T-cell (primary cell): ENCODE measurements at regions not wholly inside any gene's neighbourhood (a gene's known extent, or its start where the extent isn't known, plus 50 kb on each side); places are given as distances from the start of the nearest gene placed in this dataset.

ENCODE experiments used
- ATAC-seq, 4 experiments: fragments of 200-7000 bp in 3 of 4; fragments of 150-1000 bp in 1 of 4; cut with Tn5 transposase; replicated peaks in 1 of 4; 1 replicate in 3 of 4; 2 replicates in 1 of 4; pipeline ENCODE4 v1.10.0; 2021; ENCODE audit warnings: moderate library complexity in 3 of 4, mild to moderate bottlenecking in 2 of 4, moderate number of reproducible peaks in 1 of 4
- CTCF ChIA-PET, 2 donors: fragments of 300-600 bp; sonication (Branson Sonifier 250); formaldehyde crosslinking; loops; one replicate each; lab custom pipeline; 2022; ENCODE audit warnings: antibody characterized with exemption in 2 of 2; lab: Charles Lee
- POLR2A ChIA-PET, 2 donors: fragments of 300-600 bp; sonication (Branson Sonifier 250); formaldehyde crosslinking; loops; one replicate each; lab custom pipeline; 2022; ENCODE audit warnings: antibody characterized with exemption in 2 of 2; lab: Charles Lee
- DNase-seq, 35 experiments: peaks; one replicate each; pipeline versions ENCODE4 v3.0.0 to v3.0.0-alpha.2; 2013 to 2023
- H3K27ac ChIP-seq: one replicate; pipeline ENCODE4 v1.5.1; 2013; ENCODE audit warnings: low read length
- H3K27me3 ChIP-seq, 2 experiments: replicated peaks in 1 of 2; 1 replicate in 1 of 2; 2 replicates in 1 of 2; pipeline versions ENCODE4 v1.6.1 to v1.7.0; 2013; ENCODE audit warnings: low read length in 1 of 2, mixed read lengths in 1 of 2; ENCODE audit not compliant: control insufficient read depth in 2 of 2, insufficient read depth in 2 of 2; ENCODE audit errors: extremely low read depth in 1 of 2
- H3K36me3 ChIP-seq, 2 donors: 1 replicate in 1 of 2; 2 replicates in 1 of 2; pipeline versions ENCODE4 v1.6.1 to v1.7.0; 2013; ENCODE audit warnings: low read length in 1 of 2; ENCODE audit not compliant: control insufficient read depth in 2 of 2, insufficient read depth in 1 of 2; ENCODE audit errors: extremely low read depth in 1 of 2
- H3K4me1 ChIP-seq, 2 experiments: 1 replicate in 1 of 2; 2 replicates in 1 of 2; pipeline versions ENCODE4 v1.6.1 to v1.7.0; 2013; ENCODE audit warnings: low read length in 2 of 2, mixed read lengths in 1 of 2; ENCODE audit not compliant: insufficient read depth in 2 of 2, control insufficient read depth in 1 of 2; ENCODE audit errors: extremely low read depth in 1 of 2
- H3K4me3 ChIP-seq, 2 donors: 1 replicate in 1 of 2; 2 replicates in 1 of 2; pipeline versions ENCODE4 v1.5.1 to v1.7.0; 2013; ENCODE audit warnings: mild to moderate bottlenecking in 2 of 2, low read length in 1 of 2, moderate library complexity in 1 of 2; ENCODE audit not compliant: control insufficient read depth in 1 of 2; ENCODE audit errors: extremely low read depth in 1 of 2
- H3K9me3 ChIP-seq: 2 replicates; pipeline ENCODE4 v1.7.0; 2013
- H3K27ac Mint-ChIP-seq, 2 donors: one replicate each; pipeline ENCODE4 v1.8.0; 2020 to 2021; ENCODE audit warnings: mild to moderate bottlenecking in 2 of 2, mixed read lengths in 2 of 2
- H3K27me3 Mint-ChIP-seq, 2 donors: one replicate each; pipeline ENCODE4 v1.8.0; 2021 to 2022; ENCODE audit warnings: mixed read lengths in 2 of 2
- H3K36me3 Mint-ChIP-seq: one replicate; pipeline ENCODE4 v1.8.0; 2021; ENCODE audit warnings: mixed read lengths
- H3K4me1 Mint-ChIP-seq, 3 donors: one replicate each; pipeline ENCODE4 v1.8.0; 2020 to 2022; ENCODE audit warnings: mixed read lengths in 3 of 3, mild to moderate bottlenecking in 1 of 3
- H3K4me3 Mint-ChIP-seq, 3 donors: one replicate each; pipeline ENCODE4 v1.8.0; 2020 to 2022; ENCODE audit warnings: mild to moderate bottlenecking in 3 of 3, mixed read lengths in 3 of 3, moderate library complexity in 3 of 3
- H3K9me3 Mint-ChIP-seq, 3 donors: one replicate each; pipeline ENCODE4 v1.8.0; 2020 to 2022; ENCODE audit warnings: mixed read lengths in 3 of 3
- WGBS: methylation state at CpG from one replicate; pipeline ENCODE4 v1.1.5; 2013; ENCODE audit warnings: missing lambda C conversion rate; ENCODE audit not compliant: insufficient coverage; 5-methylcytosine and 5-hydroxymethylcytosine counted together

GRCh38 chr12:126898562-126898961, 1368.4 kb upstream of the TMEM132C start:
- H3K9me3 Mint-ChIP-seq: peaks cover 0 to 10% (median 0%) of the 10 kb centered on the region in 3 donors
- no peaks in the 10 kb centered on the region for H3K4me1 ChIP-seq
- no peaks in the 10 kb centered on the region for H3K9me3 ChIP-seq
- no peak overlapping the region for H3K4me3 Mint-ChIP-seq
- ATAC-seq (no peak), DNase-seq (no peak)
- no peaks in the 10 kb centered on the region for H3K4me1 Mint-ChIP-seq
- CTCF ChIA-PET: no interaction called here
- no peaks in the 10 kb centered on the region for H3K36me3 ChIP-seq
- no peak overlapping the region for H3K27ac Mint-ChIP-seq
- H3K27me3 ChIP-seq: no peaks in the 10 kb centered on the region
- no peak overlapping the region for H3K27ac ChIP-seq
- 52% methylated on average over 3 of the region's 4 CpGs for WGBS
- H3K4me3 ChIP-seq: no peak overlapping the region
- H3K27me3 Mint-ChIP-seq: peaks cover 0 to 7% of the 10 kb centered on the region in 2 donors
- POLR2A ChIA-PET: no interaction called here
- H3K36me3 Mint-ChIP-seq: no peaks in the 10 kb centered on the region

GRCh38 chr12:126899926-126900792, 1366.8 kb upstream of the TMEM132C start:
- Histone ChIP-seq H3K9me3 (no peaks in the 10 kb centered on the region), H3K4me1 (no peaks in the 10 kb centered on the region), H3K27me3 (no peaks in the 10 kb centered on the region), H3K27ac (no peak overlapping the region), H3K4me3 (no peak overlapping the region), H3K36me3 (no peaks in the 10 kb centered on the region)
- POLR2A ChIA-PET: no interaction called here
- Mint-ChIP-seq H3K27ac (no peak overlapping the region), H3K4me3 (no peak overlapping the region), H3K9me3 (peaks cover 0 to 7% (median 0%) of the 10 kb centered on the region in 3 donors), H3K4me1 (no peaks in the 10 kb centered on the region), H3K36me3 (no peaks in the 10 kb centered on the region), H3K27me3 (peaks cover 0 to 7% of the 10 kb centered on the region in 2 donors)
- no peak for DNase-seq
- CTCF ChIA-PET: interaction anchor here in 1 of 2 donors (0.6 kb wide), 1 partner anchor 1574 kb away, joined by 4 read pairs; no protein-coding TSS in a partner anchor
- WGBS: 72% methylated on average over 22 of the region's 31 CpGs
- ATAC-seq: no peak

DNA sequence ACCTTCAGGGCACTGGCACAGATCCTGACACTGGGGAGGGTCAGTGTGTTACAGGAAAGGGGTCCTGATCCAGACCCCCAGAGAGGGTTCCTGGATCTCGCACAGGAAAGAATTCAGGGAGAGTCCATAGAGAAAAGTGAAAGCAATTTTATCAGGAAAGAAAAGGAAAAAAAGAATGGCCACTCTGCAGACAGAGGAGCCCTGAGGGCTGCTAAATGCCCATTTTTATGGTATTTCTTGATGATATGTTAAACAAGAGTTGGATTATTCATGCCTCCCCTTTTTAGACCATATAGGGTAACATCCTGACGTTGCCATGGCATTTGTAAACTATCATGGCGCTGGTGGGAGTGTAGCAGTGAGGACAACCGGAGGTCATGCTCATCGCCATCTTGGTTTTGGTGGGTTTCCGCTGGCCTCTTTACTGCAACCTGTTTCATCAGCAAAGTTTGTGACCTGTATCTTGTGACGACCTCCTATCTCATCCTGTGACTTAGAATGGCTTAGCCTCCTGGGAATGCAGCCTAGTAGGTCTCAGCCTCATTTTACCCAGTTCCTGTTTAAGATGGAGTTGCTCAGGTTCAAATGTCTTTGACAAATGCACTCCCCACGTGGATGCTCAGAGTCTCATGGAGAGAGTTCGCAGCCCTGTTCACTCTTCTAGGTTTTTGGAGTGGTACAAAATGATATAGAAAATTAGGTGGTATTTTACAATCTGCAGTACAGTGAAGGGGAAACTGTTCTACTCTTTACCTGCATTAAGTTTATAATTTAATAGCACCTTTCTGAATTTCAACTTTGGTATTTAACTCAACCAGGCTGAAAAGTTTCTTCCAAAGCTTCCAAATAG, 1363.7 kb upstream of the TMEM132C start:
- H3K4me1 ChIP-seq: no peaks in the 10 kb centered on the region
- Mint-ChIP-seq H3K27me3 (peaks cover 0 to 7% of the 10 kb centered on the region in 2 donors), H3K9me3 (peaks cover 0 to 13% (median 0%) of the 10 kb centered on the region in 3 donors), H3K27ac (no peak overlapping the region), H3K4me1 (no peaks in the 10 kb centered on the region), H3K4me3 (no peak overlapping the region), H3K36me3 (no peaks in the 10 kb centered on the region)
- CTCF ChIA-PET: no interaction called here
- DNase-seq: no peak
- POLR2A ChIA-PET: no interaction called here
- no peaks in the 10 kb centered on the region for H3K36me3 ChIP-seq
- H3K9me3 ChIP-seq: no peaks in the 10 kb centered on the region
- H3K4me3 ChIP-seq: no peak overlapping the region
- ATAC-seq: no peak
- H3K27ac ChIP-seq: no peak overlapping the region
- H3K27me3 ChIP-seq: no peaks in the 10 kb centered on the region
- WGBS: 63% methylated on average over 7 of the region's 9 CpGs

GRCh38 chr12:126905752-126906151, 1361.2 kb upstream of the TMEM132C start:
- CTCF ChIA-PET: no interaction called here
- no peaks in the 10 kb centered on the region for H3K27me3 ChIP-seq
- H3K27ac ChIP-seq: no peak overlapping the region
- ATAC-seq (no peak), DNase-seq (no peak)
- H3K4me1 ChIP-seq: no peaks in the 10 kb centered on the region
- no peaks in the 10 kb centered on the region for H3K4me1 Mint-ChIP-seq
- POLR2A ChIA-PET: no interaction called here
- H3K27me3 Mint-ChIP-seq: peaks cover 0 to 10% of the 10 kb centered on the region in 2 donors
- 100% methylated on average over 2 of the region's 2 CpGs for WGBS
- no peak overlapping the region for H3K4me3 Mint-ChIP-seq
- H3K27ac Mint-ChIP-seq: no peak overlapping the region
- no peaks in the 10 kb centered on the region for H3K36me3 ChIP-seq
- no peaks in the 10 kb centered on the region for H3K36me3 Mint-ChIP-seq
- H3K4me3 ChIP-seq: no peak overlapping the region
- H3K9me3 Mint-ChIP-seq: peaks cover 0 to 6% (median 0%) of the 10 kb centered on the region in 3 donors
- H3K9me3 ChIP-seq: no peaks in the 10 kb centered on the region

DNA sequence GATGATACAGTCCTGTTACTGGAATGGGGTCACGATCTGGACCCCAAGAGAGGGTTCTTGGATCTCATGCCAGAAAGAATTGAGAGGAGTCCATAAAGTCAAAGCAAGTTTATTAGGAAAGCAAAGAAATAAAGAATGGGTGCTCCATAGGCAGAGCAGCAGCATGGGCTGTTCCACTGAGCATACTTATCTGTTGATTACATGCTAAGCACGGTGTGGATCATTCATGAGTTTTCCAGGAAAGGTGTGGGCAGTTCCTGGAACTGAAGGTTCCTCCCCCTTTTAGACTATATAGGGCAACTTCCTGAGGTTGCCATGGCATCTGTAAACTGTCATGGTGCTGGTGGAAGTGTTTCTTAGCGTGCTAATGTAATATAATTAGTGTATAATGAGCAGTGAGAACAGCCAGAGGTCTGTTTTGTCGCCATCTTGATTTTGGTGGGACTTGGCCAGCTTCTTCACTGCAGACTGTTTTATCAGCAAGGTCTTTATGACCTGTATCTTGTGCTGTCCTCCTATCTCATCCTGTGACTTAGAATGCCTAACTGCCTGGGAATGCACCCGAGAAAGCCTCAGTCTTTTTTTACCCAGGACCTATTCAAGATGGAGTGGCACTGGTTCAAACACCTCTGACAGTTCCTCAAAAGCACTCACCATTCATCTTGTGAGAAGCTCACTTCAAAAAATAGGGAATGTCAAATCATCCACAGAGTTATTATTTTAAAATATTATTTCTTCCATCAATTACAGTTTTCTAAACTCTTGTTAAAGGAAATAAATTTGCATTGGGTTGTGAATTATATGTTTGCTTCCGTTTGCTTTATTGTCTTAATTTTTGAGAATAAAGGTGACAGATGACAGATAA, 1358.8 kb upstream of the TMEM132C start:
- Mint-ChIP-seq H3K27ac (no peak overlapping the region), H3K4me3 (no peak overlapping the region), H3K36me3 (no peaks in the 10 kb centered on the region), H3K9me3 (peaks cover 0 to 6% (median 0%) of the 10 kb centered on the region in 3 donors), H3K27me3 (peaks cover 0 to 11% of the 10 kb centered on the region in 2 donors), H3K4me1 (no peaks in the 10 kb centered on the region)
- Histone ChIP-seq H3K4me1 (no peaks in the 10 kb centered on the region), H3K36me3 (no peaks in the 10 kb centered on the region), H3K4me3 (no peak overlapping the region), H3K27me3 (no peaks in the 10 kb centered on the region), H3K27ac (no peak overlapping the region), H3K9me3 (no peaks in the 10 kb centered on the region)
- WGBS: 70% methylated on average over 4 of the region's 6 CpGs
- DNase-seq: no peak
- ChIA-PET POLR2A (no interaction called here), CTCF (no interaction called here)
- no peak for ATAC-seq

DNA sequence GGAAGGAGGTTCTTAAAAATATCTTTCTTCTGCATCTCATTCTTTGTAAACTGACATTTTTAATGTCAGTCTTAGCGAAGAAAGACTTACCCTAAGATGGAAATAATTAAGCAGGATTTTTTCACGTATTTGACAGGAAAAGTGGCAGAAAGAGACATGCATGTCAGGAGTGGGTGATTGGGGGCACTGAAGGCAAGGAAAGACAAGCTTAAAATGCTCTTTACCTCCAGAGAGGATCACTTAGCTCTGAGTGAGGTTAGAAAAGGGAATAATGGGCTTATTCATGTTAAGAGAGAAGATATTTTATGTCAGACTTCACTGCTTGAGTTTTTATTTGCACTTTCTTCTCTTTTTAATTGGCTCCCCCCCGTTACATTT, 1358.2 kb upstream of the TMEM132C start:
- CTCF ChIA-PET: no interaction called here

More for the DNA sequence above, 1358.2 kb upstream of the TMEM132C start:
- no peaks in the 10 kb centered on the region for H3K36me3 Mint-ChIP-seq
- no peaks in the 10 kb centered on the region for H3K27me3 ChIP-seq
- no peaks in the 10 kb centered on the region for H3K36me3 ChIP-seq
- H3K27ac ChIP-seq: no peak overlapping the region
- DNase-seq (no peak), ATAC-seq (no peak)
- WGBS: 50% methylated on average over 2 of the region's 3 CpGs
- peaks cover 0 to 11% of the 10 kb centered on the region in 2 donors for H3K27me3 Mint-ChIP-seq
- no peaks in the 10 kb centered on the region for H3K4me1 ChIP-seq
- peaks cover 0 to 6% (median 0%) of the 10 kb centered on the region in 3 donors for H3K9me3 Mint-ChIP-seq
- H3K9me3 ChIP-seq: no peaks in the 10 kb centered on the region
- no peak overlapping the region for H3K4me3 Mint-ChIP-seq
- H3K27ac Mint-ChIP-seq: no peak overlapping the region
- POLR2A ChIA-PET: no interaction called here
- H3K4me1 Mint-ChIP-seq: no peaks in the 10 kb centered on the region
- H3K4me3 ChIP-seq: no peak overlapping the region
